Stimulated activated effector memory CD8-positive, alpha-beta T cell treated with anti-CD3 and anti-CD28 coated beads, Interleukin-12 subunit alpha, Interleukin-12 subunit beta, amount 100 ng/mL, for 72 hours (primary cell): ENCODE measurements at regions not wholly inside any gene's neighbourhood (a gene's known extent, or its start where the extent isn't known, plus 50 kb on each side); places are given as distances from the start of the nearest gene placed in this dataset.

ENCODE experiments used
- ATAC-seq: fragments of 150-1000 bp; cut with Tn5 transposase; 2 replicates; pipeline ENCODE4 v1.10.0; 2021
- DNase-seq, 2 donors: peaks; one replicate each; pipeline ENCODE4 v3.0.0; 2021 to 2022; ENCODE audit warnings: low spot score in 2 of 2
- H3K27ac Mint-ChIP-seq: one replicate; pipeline ENCODE4 v1.8.0; 2022; ENCODE audit warnings: mild to moderate bottlenecking, mixed read lengths
- H3K36me3 Mint-ChIP-seq: one replicate; pipeline ENCODE4 v1.8.0; 2022; ENCODE audit warnings: mild to moderate bottlenecking, mixed read lengths
- H3K4me1 Mint-ChIP-seq: one replicate; pipeline ENCODE4 v1.8.0; 2022; ENCODE audit warnings: mixed read lengths
- H3K4me3 Mint-ChIP-seq: one replicate; pipeline ENCODE4 v1.8.0; 2022; ENCODE audit warnings: mild to moderate bottlenecking, mixed read lengths
- H3K9me3 Mint-ChIP-seq: one replicate; pipeline ENCODE4 v1.8.0; 2022; ENCODE audit warnings: mixed read lengths

DNA sequence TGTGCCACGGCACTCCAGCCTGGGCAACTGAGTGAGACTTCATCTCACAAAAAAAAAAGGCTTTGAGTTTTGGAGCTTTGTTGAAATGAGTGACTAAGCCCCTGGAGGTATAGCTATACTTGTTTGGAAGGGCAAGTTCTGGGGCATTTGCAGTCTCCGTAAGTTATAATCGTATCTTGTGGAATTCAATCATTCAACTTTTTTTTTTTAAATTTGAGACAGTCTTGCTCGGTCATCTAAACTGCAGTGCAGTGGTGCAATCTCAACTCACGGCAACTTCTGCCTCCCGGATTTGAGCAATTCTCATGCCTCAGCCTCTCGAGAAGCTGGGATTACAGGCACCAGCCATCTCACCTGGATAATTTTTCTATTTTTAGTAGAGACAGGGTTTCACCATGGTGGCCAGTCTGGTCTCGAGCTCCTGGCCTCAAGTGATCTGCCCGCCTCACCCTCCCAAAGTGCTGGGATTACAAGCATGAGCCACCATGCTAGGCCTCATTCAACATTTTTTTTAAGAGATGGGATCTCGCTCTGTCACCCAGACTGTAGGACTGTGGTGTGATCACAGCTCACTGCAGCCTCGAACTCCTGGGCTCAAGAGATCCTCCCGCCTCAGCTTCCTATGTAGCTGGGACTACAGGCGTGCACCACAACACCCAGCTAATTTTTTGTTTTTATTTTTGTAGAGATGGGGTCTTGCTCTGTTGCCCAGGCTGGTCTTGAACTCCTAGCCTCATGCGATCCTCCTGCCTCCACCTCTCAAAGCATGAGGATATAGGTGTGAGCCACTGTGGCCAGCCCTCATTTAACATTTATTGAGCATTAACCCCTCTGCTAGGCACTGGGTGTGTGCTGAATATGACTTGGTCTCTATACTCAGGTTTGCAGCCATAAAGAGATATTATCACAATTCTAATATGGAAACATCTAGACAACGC, 133.7 kb upstream of the MAP1LC3B2 start:
- no peak overlapping the region for H3K27ac Mint-ChIP-seq
- ATAC-seq (no peak), DNase-seq (no peak)
- H3K36me3 Mint-ChIP-seq = no peaks in the 10 kb centered on the region
- H3K4me1 Mint-ChIP-seq = no peaks in the 10 kb centered on the region
- no peak overlapping the region for H3K4me3 Mint-ChIP-seq
- no peaks in the 10 kb centered on the region for H3K9me3 Mint-ChIP-seq

DNA sequence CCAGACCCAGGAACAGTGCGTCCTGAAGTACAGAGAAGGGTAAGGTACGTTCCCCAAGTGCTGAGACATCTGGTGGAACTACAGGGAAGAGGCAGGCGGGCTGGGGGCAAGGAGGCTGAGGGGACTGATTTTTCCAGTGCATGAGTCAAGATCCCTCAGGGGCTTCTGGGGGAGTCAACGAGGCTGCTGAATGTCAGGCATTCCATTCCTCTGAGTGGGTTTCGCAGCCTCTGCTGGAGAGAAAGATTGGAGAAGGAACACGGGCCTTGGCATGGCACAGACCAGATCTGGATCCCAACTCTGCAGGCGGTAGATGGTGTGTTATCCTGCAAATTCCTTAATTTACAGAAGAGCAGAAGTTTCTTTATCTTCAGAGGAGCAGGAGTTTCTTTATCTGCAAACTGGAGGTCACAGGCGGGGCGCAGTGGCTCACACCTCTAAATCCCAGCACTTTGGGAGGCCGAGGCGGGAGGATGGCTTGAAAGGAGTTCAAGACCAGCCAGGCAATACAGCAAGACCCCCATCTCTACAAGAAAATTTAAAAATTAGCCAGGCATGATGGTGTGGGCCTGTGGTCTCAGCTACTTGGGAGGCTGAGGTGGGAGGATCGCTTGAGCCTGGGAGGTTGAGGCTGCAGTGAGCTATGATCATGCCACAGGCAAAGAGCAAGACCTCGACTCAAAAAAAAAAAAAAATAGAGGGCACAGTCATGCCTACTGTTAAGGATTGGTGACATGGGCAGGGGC, 132.6 kb upstream of the MAP1LC3B2 start:
- H3K36me3 Mint-ChIP-seq = no peaks in the 10 kb centered on the region
- no peaks in the 10 kb centered on the region for H3K4me1 Mint-ChIP-seq
- H3K4me3 Mint-ChIP-seq = no peak overlapping the region
- ATAC-seq (no peak), DNase-seq (no peak)
- no peaks in the 10 kb centered on the region for H3K9me3 Mint-ChIP-seq
- no peak overlapping the region for H3K27ac Mint-ChIP-seq

DNA sequence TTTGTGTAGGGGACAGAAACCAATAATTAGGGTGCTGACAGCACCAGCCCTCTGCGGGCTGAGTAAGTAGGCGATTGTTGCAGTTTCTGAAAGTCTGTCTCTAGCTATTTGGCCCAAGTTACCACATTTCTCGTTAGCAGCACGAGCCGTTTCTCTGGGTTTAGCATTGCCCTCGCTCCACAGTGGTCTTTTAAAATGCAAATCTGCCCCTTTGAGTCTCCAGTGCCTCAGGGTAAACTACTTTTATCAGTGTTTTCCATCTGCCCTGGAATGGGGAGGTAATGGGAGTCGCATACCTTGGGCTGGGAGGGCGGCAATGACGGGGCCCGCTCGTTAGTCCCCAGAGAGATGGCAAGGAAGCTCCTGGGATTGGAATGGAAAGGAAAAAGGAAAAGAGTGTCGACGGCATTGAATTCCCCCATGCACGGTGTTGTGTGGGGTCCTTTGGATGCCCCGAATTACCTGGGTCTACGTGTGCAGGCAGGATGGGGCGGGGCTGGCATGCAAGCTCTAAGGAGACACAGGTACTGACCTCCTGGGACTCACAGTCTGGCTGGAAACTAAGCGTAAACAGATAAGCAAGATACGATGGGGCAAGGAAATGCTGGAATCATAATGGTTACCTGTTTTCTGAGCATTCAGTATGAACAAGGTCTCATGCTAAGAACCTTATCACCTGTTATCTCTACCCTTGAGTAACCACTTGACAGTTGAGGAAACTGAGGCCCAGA, 131.8 kb upstream of the MAP1LC3B2 start:
- Mint-ChIP-seq H3K4me1 (no peaks in the 10 kb centered on the region), H3K4me3 (no peak overlapping the region), H3K27ac (no peak overlapping the region), H3K36me3 (no peaks in the 10 kb centered on the region), H3K9me3 (no peaks in the 10 kb centered on the region)
- no peak for DNase-seq
- no peak for ATAC-seq

DNA sequence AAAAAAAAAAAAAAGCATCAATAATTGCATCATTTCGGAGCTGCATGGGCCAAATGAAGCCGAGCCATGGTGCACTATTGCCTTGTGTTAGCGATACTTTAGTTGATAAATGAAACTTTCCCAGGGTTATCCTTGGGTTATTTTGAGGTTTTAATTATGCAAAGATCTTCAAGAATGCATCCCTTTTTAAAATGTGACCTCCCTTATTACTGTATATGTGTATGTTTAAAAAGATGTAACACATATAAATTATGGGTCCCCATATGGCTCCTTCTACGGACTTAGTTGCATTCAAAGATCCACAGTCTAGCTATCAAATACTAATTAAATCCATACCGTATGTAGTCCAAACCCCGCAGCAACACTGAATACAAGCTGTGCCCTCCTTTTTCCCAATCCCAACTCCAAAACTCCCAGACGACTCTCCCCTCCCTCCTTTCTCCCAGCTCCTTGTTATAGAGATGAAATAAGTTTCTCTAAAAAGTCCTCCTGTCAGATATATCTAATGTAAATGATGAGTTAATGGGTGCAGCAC, 129.3 kb upstream of the MAP1LC3B2 start:
- DNase-seq (no peak), ATAC-seq (no peak)
- H3K4me3 Mint-ChIP-seq = no peak overlapping the region
- no peaks in the 10 kb centered on the region for H3K9me3 Mint-ChIP-seq
- H3K36me3 Mint-ChIP-seq = no peaks in the 10 kb centered on the region
- no peaks in the 10 kb centered on the region for H3K4me1 Mint-ChIP-seq
- no peak overlapping the region for H3K27ac Mint-ChIP-seq

DNA sequence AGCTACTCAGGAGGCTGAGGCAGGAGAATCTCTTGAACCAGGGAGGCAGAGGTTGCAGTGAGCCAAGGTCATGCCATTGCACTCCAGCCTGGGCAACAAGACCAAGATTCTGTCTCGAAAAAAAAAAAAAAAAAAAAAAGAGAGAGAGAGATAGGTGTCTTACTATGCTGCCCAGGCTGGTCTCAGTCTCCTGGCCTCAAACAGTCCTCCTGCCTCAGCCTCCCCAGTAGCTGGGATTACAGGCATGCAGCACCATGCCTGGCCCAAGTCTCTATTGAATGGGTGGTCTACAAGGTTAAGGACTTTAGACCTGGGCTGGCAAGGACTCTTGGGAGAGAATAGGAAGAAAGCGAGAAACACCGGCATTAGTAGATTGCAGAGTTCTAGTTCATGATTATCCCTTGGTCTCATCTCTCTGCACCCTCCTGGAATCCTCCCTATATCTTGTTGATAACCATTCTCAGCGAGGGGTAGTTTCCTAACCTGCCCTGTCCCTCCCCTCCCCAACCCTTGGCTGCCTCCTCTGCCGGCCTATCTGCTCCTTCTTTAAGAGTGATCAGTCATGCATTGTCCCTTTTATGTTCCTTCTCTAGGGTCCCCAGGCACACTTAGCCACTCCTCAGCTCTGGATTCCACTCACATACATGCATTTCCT, 128.1 kb upstream of the MAP1LC3B2 start:
- Mint-ChIP-seq H3K9me3 (no peaks in the 10 kb centered on the region), H3K36me3 (no peaks in the 10 kb centered on the region)

GRCh38 chr12:116431677-116432300, 127.4 kb upstream of the MAP1LC3B2 start:
- DNase-seq = no peak
- no peak overlapping the region for H3K4me3 Mint-ChIP-seq
- no peaks in the 10 kb centered on the region for H3K9me3 Mint-ChIP-seq
- ATAC-seq = no peak
- H3K4me1 Mint-ChIP-seq = no peaks in the 10 kb centered on the region
- H3K27ac Mint-ChIP-seq = no peak overlapping the region
- H3K36me3 Mint-ChIP-seq = no peaks in the 10 kb centered on the region

More for the DNA sequence above, 128.1 kb upstream of the MAP1LC3B2 start:
- ATAC-seq (no peak), DNase-seq (no peak)
- Mint-ChIP-seq H3K4me3 (no peak overlapping the region), H3K27ac (no peak overlapping the region), H3K4me1 (no peaks in the 10 kb centered on the region)

DNA sequence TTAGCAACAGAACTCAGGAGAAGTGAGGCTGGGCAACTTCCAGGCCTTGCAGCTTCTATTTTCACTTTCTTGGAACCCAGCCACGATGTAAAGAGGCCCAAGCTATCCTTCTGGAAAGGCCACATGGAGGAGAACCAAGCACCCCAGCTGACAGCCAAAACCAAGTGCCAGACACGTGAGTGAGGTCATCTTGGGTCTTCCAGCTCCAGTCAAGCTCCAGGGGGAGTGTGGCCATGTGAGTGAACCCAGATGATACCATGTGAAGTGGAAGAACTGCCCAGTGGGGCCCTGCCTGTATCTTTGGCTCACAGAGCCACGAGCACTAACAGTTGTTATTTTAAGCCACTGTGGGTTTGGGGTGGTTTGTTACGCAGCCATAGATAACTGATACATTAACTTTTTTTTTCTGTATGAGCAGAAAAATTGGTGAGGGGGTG, 126.8 kb upstream of the MAP1LC3B2 start:
- DNase-seq = no peak
- Mint-ChIP-seq H3K36me3 (no peaks in the 10 kb centered on the region), H3K4me1 (no peaks in the 10 kb centered on the region), H3K4me3 (no peak overlapping the region), H3K9me3 (no peaks in the 10 kb centered on the region), H3K27ac (no peak overlapping the region)
- ATAC-seq = no peak

- no peak for DNase-seq
- H3K4me1 Mint-ChIP-seq = no peaks in the 10 kb centered on the region
Measured at GRCh38 chr12:116433249-116433648, 125.9 kb upstream of the MAP1LC3B2 start.

GRCh38 chr12:116434155-116435011, 124.8 kb upstream of the MAP1LC3B2 start:
- Mint-ChIP-seq H3K36me3 (no peaks in the 10 kb centered on the region), H3K4me1 (no peaks in the 10 kb centered on the region), H3K9me3 (no peaks in the 10 kb centered on the region), H3K27ac (no peak overlapping the region), H3K4me3 (no peak overlapping the region)
- ATAC-seq = no peak
- no peak for DNase-seq

More at GRCh38 chr12:116433249-116433648, 125.9 kb upstream of the MAP1LC3B2 start:
- Mint-ChIP-seq H3K36me3 (no peaks in the 10 kb centered on the region), H3K4me3 (no peak overlapping the region), H3K27ac (no peak overlapping the region), H3K9me3 (no peaks in the 10 kb centered on the region)
- ATAC-seq = no peak

GRCh38 chr12:116435984-116436383, 123.2 kb upstream of the MAP1LC3B2 start:
- Mint-ChIP-seq H3K36me3 (no peaks in the 10 kb centered on the region), H3K27ac (no peak overlapping the region), H3K4me3 (no peak overlapping the region), H3K9me3 (no peaks in the 10 kb centered on the region), H3K4me1 (no peaks in the 10 kb centered on the region)
- ATAC-seq = no peak
- no peak for DNase-seq

GRCh38 chr12:116436561-116437249, 122.5 kb upstream of the MAP1LC3B2 start:
- no peaks in the 10 kb centered on the region for H3K4me1 Mint-ChIP-seq
- H3K9me3 Mint-ChIP-seq = no peaks in the 10 kb centered on the region
- no peak overlapping the region for H3K4me3 Mint-ChIP-seq
- ATAC-seq (no peak), DNase-seq (no peak)
- no peaks in the 10 kb centered on the region for H3K36me3 Mint-ChIP-seq
- no peak overlapping the region for H3K27ac Mint-ChIP-seq

DNA sequence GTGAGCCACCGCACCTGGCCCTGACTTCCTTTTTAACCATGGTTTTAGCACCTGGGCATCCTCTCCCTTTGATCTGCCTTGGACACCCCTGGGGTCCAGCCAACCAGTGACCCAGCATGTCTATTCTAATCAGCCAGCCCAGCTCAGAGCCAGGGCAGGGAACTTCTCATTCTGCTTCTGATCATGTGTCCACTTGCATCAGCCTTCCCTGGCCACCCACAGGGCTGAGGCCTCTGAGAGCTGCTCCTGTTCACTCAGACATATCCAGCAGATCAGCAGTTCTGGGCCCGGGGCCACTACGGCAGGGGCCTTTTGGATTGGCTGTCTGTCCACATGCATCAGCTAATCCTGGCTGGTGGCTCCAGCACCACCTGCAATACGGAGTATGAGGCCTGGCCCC, 117.9 kb upstream of the MAP1LC3B2 start:
- no peak for ATAC-seq
- Mint-ChIP-seq H3K4me1 (no peaks in the 10 kb centered on the region), H3K9me3 (no peaks in the 10 kb centered on the region), H3K27ac (no peak overlapping the region), H3K36me3 (no peaks in the 10 kb centered on the region), H3K4me3 (no peak overlapping the region)
- DNase-seq = no peak

GRCh38 chr12:116442304-116442703, 116.9 kb upstream of the MAP1LC3B2 start:
- Mint-ChIP-seq H3K9me3 (no peaks in the 10 kb centered on the region), H3K27ac (no peak overlapping the region)
- DNase-seq = no peak

More at GRCh38 chr12:116442304-116442703, 116.9 kb upstream of the MAP1LC3B2 start:
- Mint-ChIP-seq H3K36me3 (no peaks in the 10 kb centered on the region), H3K4me3 (no peak overlapping the region), H3K4me1 (no peaks in the 10 kb centered on the region)
- no peak for ATAC-seq
